ENCODE measurements at regions not wholly inside any gene's neighbourhood (a gene's known extent, or its start where the extent isn't known, plus 50 kb on each side); places are given as distances from the start of the nearest gene placed in this dataset.
"Not testable (repeated sequence)": the region's sequence is repeated elsewhere in the genome, so short reads cannot be mapped to it uniquely, and the experiment has no call there.

DNA sequence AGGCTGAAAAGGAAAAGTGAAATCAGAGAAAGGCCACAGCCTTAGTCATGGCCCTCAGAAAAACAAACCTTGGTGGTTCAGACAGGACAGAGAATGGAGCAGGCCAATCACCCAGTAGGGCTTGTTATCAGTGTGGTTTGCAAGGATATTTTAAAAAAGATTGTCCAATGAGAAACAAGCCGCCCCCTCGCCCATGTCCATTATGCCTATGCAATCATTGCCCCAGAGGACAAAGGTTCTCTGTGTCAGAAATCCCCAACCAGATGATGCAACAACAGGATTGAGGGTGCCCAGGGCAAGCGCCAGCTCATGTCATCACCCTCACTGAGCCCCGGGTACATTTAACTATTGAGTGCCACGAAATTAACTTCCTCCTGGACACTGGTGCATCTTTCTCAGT lies 326.7 kb downstream of the SRGAP2C start:
- TF ChIP-seq, protein P1, sequence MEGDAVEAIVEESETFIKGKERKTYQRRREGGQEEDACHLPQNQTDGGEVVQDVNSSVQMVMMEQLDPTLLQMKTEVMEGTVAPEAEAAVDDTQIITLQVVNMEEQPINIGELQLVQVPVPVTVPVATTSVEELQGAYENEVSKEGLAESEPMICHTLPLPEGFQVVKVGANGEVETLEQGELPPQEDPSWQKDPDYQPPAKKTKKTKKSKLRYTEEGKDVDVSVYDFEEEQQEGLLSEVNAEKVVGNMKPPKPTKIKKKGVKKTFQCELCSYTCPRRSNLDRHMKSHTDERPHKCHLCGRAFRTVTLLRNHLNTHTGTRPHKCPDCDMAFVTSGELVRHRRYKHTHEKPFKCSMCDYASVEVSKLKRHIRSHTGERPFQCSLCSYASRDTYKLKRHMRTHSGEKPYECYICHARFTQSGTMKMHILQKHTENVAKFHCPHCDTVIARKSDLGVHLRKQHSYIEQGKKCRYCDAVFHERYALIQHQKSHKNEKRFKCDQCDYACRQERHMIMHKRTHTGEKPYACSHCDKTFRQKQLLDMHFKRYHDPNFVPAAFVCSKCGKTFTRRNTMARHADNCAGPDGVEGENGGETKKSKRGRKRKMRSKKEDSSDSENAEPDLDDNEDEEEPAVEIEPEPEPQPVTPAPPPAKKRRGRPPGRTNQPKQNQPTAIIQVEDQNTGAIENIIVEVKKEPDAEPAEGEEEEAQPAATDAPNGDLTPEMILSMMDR (IDR thresholded peaks at IDR 0.05), result not testable (repeated sequence)
- not testable (repeated sequence) for TF ChIP-seq POLR2AphosphoS5 (IDR thresholded peaks at IDR 0.05)

All from breast epithelium (tissue), 3 donors.